ENCODE measurements at regions not wholly inside any gene's neighbourhood (a gene's known extent, or its start where the extent isn't known, plus 50 kb on each side); places are given as distances from the start of the nearest gene placed in this dataset.

DNA sequence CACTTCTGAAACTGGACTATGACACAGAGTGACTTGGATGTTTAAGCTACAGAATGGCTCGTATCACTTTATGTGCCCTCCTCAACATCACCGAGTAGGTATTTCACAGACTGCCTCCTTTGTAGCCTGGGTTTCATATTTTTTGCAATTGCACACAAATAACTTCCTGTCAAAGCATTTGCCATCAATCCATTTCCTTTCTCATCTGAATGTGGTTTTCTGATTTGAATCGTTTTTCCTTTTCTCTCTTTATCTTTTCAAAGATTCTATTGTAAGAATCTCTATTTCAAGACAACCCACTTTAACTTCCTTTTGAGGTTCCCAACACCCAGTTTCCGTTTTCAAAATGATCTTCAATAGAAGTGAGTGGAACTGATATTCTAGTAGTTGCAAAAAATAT, 563.8 kb upstream of the ARRDC3 start:
- TF ChIP-seq POLR2A (IDR thresholded peaks at IDR 0.05) = no peak
- TF ChIP-seq, protein P1, sequence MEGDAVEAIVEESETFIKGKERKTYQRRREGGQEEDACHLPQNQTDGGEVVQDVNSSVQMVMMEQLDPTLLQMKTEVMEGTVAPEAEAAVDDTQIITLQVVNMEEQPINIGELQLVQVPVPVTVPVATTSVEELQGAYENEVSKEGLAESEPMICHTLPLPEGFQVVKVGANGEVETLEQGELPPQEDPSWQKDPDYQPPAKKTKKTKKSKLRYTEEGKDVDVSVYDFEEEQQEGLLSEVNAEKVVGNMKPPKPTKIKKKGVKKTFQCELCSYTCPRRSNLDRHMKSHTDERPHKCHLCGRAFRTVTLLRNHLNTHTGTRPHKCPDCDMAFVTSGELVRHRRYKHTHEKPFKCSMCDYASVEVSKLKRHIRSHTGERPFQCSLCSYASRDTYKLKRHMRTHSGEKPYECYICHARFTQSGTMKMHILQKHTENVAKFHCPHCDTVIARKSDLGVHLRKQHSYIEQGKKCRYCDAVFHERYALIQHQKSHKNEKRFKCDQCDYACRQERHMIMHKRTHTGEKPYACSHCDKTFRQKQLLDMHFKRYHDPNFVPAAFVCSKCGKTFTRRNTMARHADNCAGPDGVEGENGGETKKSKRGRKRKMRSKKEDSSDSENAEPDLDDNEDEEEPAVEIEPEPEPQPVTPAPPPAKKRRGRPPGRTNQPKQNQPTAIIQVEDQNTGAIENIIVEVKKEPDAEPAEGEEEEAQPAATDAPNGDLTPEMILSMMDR (IDR thresholded peaks at IDR 0.05) = no peak

All from heart left ventricle (tissue), 13 donors.